Suprapubic skin (tissue), 4 donors: ENCODE measurements at regions not wholly inside any gene's neighbourhood (a gene's known extent, or its start where the extent isn't known, plus 50 kb on each side); places are given as distances from the start of the nearest gene placed in this dataset.

Experiments used
- DNase-seq, 2 donors: peaks; one replicate each; pipeline ENCODE4 v3.0.0-alpha.2; 2019; ENCODE audit warnings: low spot score in 2 of 2
- H3K27ac ChIP-seq: fragments of 200-600 bp; sonication (generic); one replicate; pipeline ENCODE4 v1.5.1; 2019
- H3K27me3 ChIP-seq: fragments of 200-600 bp; sonication (generic); one replicate; pipeline ENCODE4 v1.5.1; 2019
- H3K36me3 ChIP-seq: fragments of 200-600 bp; sonication (generic); one replicate; pipeline ENCODE4 v1.5.1; 2019
- H3K4me1 ChIP-seq: fragments of 200-600 bp; sonication (generic); one replicate; pipeline ENCODE4 v1.5.1; 2019
- H3K4me3 ChIP-seq: fragments of 200-600 bp; sonication (generic); one replicate; pipeline ENCODE4 v1.5.1; 2019; ENCODE audit warnings: mild to moderate bottlenecking
- H3K9me3 ChIP-seq: fragments of 200-600 bp; sonication (generic); one replicate; pipeline ENCODE4 v1.5.1; 2019
- CTCF ChIP-seq, 2 donors: fragments of 200-600 bp in 1 of 2; fragments of 450-650 bp in 1 of 2; sonication (generic) in 1 of 2; IDR thresholded peaks; one replicate each; pipeline ENCODE4 v1.5.1; 2016 to 2019; ENCODE audit warnings: antibody characterized with exemption in 2 of 2, mild to moderate bottlenecking in 1 of 2, moderate library complexity in 1 of 2
- EP300 ChIP-seq: sonication (generic); formaldehyde crosslinking; IDR thresholded peaks from one replicate; pipeline ENCODE4 v1.6.1; 2017; ENCODE audit warnings: antibody characterized with exemption
- POLR2A ChIP-seq, 2 donors: fragments of 450-650 bp; IDR thresholded peaks; one replicate each; pipeline ENCODE4 v1.6.1; 2017; ENCODE audit warnings: antibody characterized with exemption in 2 of 2, mild to moderate bottlenecking in 2 of 2, moderate library complexity in 2 of 2
- POLR2AphosphoS5 ChIP-seq, 3 donors: sonication (generic); formaldehyde crosslinking; IDR thresholded peaks; one replicate each; pipeline ENCODE4 v1.6.1; 2017; ENCODE audit warnings: antibody characterized with exemption in 3 of 3
- WGBS: methylation state at CpG from one replicate; pipeline ENCODE4 v1.1.5; 2018; 5-methylcytosine and 5-hydroxymethylcytosine counted together

- 59% methylated on average over 3 of the region's 3 CpGs for WGBS
- Histone ChIP-seq H3K9me3 (no peaks in the 10 kb centered on the region), H3K4me3 (no peak overlapping the region), H3K4me1 (no peaks in the 10 kb centered on the region), H3K27me3 (no peaks in the 10 kb centered on the region), H3K27ac (no peak overlapping the region), H3K36me3 (no peaks in the 10 kb centered on the region)
- TF ChIP-seq POLR2A (IDR thresholded peaks at IDR 0.05) (no peak), CTCF (IDR thresholded peaks at IDR 0.05) (no peak), EP300 (no peak), POLR2AphosphoS5 (IDR thresholded peaks at IDR 0.05) (no peak)
- no peak for DNase-seq
These were observed 659.0 kb downstream of the ANXA1 start for GRCh38 chr9:73810585-73811215.

DNA sequence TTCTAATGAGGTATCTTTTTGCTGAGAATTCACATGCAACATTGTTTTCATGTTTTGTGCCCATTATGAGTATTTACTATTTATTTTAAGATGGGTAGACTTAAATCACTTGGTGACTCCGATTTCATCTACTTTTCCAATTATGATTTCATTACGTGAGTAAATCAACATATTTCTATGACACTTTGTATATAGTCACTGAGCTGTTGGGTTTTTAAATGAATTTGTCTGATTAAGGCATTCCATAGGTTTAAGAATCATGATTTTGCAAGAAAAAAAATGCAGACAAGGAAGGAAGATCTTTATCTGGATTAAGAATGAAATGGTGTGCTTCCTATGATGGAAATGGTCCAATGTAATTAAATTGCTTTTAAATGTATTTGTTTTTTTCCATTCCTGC, 661.9 kb downstream of the ANXA1 start:
- no peak for TF ChIP-seq POLR2AphosphoS5 (IDR thresholded peaks at IDR 0.05)
- TF ChIP-seq CTCF (IDR thresholded peaks at IDR 0.05) = no peak
- no peak for TF ChIP-seq POLR2A (IDR thresholded peaks at IDR 0.05)
- TF ChIP-seq EP300 = no peak
- Histone ChIP-seq H3K36me3 (no peaks in the 10 kb centered on the region), H3K4me3 (no peak overlapping the region), H3K27me3 (no peaks in the 10 kb centered on the region), H3K27ac (no peak overlapping the region), H3K9me3 (no peaks in the 10 kb centered on the region), H3K4me1 (no peaks in the 10 kb centered on the region)
- DNase-seq = no peak
- 63% methylated on average over 2 of the region's 2 CpGs for WGBS

DNA sequence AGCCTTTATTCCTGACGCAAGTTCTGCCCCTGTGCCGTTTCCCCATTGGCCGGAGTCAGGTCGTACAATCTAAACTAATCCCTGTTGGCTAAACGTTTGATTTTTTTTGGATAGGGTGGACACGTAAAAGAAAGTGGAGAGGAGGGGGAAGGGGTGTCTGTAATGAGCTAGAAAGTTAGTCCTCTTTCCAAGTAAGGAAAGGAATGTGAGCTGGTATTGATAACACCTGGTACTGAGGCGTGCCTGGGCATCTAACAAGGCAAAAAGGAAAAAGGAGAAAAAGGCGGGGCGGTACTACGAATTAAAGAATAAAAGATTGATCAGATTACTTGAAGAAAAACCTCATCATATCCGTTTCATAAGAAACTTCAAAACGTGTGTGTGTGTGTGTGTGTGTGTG, 665.2 kb downstream of the ANXA1 start:
- WGBS = 42% methylated on average over 12 of the region's 12 CpGs
- Histone ChIP-seq H3K9me3 (no peaks in the 10 kb centered on the region), H3K27me3 (no peaks in the 10 kb centered on the region), H3K27ac (no peak overlapping the region), H3K36me3 (no peaks in the 10 kb centered on the region), H3K4me3 (no peak overlapping the region), H3K4me1 (no peaks in the 10 kb centered on the region)
- TF ChIP-seq EP300 = no peak
- no peak for DNase-seq

DNA sequence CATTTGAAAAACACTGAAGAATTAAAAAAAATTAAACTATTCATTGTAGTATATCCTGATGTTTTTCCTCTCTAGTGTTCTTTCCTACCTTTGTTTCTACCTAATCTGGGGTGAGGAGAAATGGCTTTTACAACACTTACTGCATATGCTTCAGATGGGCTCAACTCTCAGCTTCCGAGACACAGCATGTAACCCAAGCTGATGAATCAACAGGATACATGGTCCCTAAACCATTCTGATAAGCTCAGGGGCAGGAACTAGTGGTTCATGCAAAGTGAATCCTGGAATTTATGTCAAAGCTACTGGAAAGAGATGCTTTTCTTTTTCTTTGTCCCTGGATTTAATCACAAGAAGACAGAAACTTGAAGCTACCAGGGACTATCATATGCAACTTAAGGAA, 672.5 kb upstream of the RORB start:
- no peak for TF ChIP-seq EP300
- TF ChIP-seq CTCF (IDR thresholded peaks at IDR 0.05) = no peak
- no peak for TF ChIP-seq POLR2A (IDR thresholded peaks at IDR 0.05)
- TF ChIP-seq POLR2AphosphoS5 (IDR thresholded peaks at IDR 0.05) = no peak
- no peak for DNase-seq
- no peaks in the 10 kb centered on the region for H3K36me3 ChIP-seq
- H3K9me3 ChIP-seq = no peaks in the 10 kb centered on the region
- 79% methylated on average over 1 of the region's 1 CpG for WGBS
- H3K27me3 ChIP-seq = no peaks in the 10 kb centered on the region
- no peaks in the 10 kb centered on the region for H3K4me1 ChIP-seq
- no peak overlapping the region for H3K4me3 ChIP-seq
- H3K27ac ChIP-seq = no peak overlapping the region

DNA sequence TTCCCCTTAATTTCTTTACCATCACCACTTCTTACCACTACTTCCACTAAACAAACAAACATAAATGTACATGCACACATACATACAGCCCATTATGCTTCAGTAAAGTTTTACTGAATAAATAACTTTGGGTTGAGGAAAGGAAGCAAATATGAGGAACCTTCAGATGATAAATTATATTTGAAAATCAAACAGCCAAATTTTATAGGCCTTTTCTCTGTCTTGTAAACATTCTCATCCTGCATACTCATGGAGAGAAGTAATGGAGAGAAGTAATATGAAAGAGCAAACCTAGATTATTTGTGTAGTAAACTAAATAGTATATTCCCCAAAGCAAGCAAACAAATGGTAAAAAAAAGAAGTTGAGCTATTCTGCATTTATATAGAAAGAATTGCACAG, 658.3 kb upstream of the RORB start:
- TF ChIP-seq POLR2A (IDR thresholded peaks at IDR 0.05) (no peak), EP300 (no peak), POLR2AphosphoS5 (IDR thresholded peaks at IDR 0.05) (no peak), CTCF (IDR thresholded peaks at IDR 0.05) (no peak)
- H3K27me3 ChIP-seq = no peaks in the 10 kb centered on the region
- no peaks in the 10 kb centered on the region for H3K9me3 ChIP-seq
- H3K36me3 ChIP-seq = no peaks in the 10 kb centered on the region
- no peaks in the 10 kb centered on the region for H3K4me1 ChIP-seq
- H3K4me3 ChIP-seq = no peak overlapping the region
- DNase-seq = no peak
- no peak overlapping the region for H3K27ac ChIP-seq

DNA sequence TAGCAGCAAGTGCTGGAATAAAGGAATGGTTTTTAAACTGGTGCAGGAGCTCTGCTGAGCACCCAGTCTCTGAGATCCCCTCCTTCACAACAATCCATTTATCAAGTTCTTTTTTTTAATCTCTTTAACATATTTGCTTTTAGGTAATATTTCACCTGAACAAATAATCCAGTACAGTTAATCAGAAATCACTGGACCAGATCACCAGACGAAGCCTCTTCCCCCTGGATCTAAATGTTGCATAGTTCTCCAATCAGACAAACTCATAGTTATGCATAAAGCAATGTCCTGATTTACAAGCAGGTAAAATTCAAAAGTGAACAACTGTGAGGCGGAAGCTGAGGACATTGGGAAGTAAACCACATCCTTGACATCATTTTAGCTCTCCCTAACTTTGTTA, 657.7 kb upstream of the RORB start:
- TF ChIP-seq EP300 (no peak), POLR2AphosphoS5 (IDR thresholded peaks at IDR 0.05) (no peak), CTCF (IDR thresholded peaks at IDR 0.05) (no peak), POLR2A (IDR thresholded peaks at IDR 0.05) (no peak)
- Histone ChIP-seq H3K4me3 (no peak overlapping the region), H3K27ac (no peak overlapping the region), H3K9me3 (no peaks in the 10 kb centered on the region), H3K27me3 (no peaks in the 10 kb centered on the region), H3K4me1 (no peaks in the 10 kb centered on the region), H3K36me3 (no peaks in the 10 kb centered on the region)
- no peak for DNase-seq
- WGBS = 79% methylated on average over 2 of the region's 2 CpGs
